ENCODE measurements at regions not wholly inside any gene's neighbourhood (a gene's known extent, or its start where the extent isn't known, plus 50 kb on each side); places are given as distances from the start of the nearest gene placed in this dataset.

GRCh38 chr11:29645373-29645772 is 371.5 kb downstream of the KCNA4 start:
- TF ChIP-seq, protein P1, sequence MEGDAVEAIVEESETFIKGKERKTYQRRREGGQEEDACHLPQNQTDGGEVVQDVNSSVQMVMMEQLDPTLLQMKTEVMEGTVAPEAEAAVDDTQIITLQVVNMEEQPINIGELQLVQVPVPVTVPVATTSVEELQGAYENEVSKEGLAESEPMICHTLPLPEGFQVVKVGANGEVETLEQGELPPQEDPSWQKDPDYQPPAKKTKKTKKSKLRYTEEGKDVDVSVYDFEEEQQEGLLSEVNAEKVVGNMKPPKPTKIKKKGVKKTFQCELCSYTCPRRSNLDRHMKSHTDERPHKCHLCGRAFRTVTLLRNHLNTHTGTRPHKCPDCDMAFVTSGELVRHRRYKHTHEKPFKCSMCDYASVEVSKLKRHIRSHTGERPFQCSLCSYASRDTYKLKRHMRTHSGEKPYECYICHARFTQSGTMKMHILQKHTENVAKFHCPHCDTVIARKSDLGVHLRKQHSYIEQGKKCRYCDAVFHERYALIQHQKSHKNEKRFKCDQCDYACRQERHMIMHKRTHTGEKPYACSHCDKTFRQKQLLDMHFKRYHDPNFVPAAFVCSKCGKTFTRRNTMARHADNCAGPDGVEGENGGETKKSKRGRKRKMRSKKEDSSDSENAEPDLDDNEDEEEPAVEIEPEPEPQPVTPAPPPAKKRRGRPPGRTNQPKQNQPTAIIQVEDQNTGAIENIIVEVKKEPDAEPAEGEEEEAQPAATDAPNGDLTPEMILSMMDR (IDR thresholded peaks at IDR 0.05) = no peak
- no peak for DNase-seq
- Mint-ChIP-seq H3K4me1 (no peaks in the 10 kb centered on the region), H3K27me3 (ENCODE audit: low read depth, poor library complexity) (no peaks in the 10 kb centered on the region), H3K4me3 (no peak overlapping the region), H3K9me3 (peaks cover 9% of the 10 kb centered on the region), H3K27ac (no peak overlapping the region), H3K36me3 (ENCODE audit: low read depth) (no peaks in the 10 kb centered on the region)

DNA sequence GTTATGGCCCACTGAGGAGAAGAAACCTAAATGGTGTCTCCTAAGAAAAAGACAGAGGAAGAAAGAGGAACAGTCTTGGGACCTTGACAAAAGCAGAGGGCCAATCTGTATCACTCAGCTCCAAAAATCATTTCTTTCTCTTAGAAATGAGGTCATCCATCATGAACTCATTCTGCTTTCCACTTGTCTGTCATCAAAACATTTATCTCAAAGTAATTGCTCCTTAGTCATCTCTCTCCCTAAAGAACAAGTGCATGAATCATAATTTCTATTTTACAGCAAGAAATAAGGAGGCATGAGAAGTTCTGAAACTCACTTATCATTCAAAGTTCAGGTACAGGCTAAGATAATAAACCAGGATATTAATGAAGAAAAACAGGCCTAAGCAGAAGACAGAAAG is 375.6 kb downstream of the KCNA4 start:
- H3K9me3 Mint-ChIP-seq = no peaks in the 10 kb centered on the region
- no peak for DNase-seq

GRCh38 chr11:29634744-29635143 is 382.1 kb downstream of the KCNA4 start:
- no peaks in the 10 kb centered on the region for H3K36me3 Mint-ChIP-seq (ENCODE audit: low read depth)
- no peak overlapping the region for H3K27ac Mint-ChIP-seq
- TF ChIP-seq, protein P1 (IDR thresholded peaks at IDR 0.05) = no peak

More for the DNA sequence above, 375.6 kb downstream of the KCNA4 start:
- no peak overlapping the region for H3K4me3 Mint-ChIP-seq
- TF ChIP-seq, protein P1 (IDR thresholded peaks at IDR 0.05) = no peak
- peaks cover 5% of the 10 kb centered on the region for H3K27me3 Mint-ChIP-seq (ENCODE audit: low read depth, poor library complexity)
- no peak overlapping the region for H3K27ac Mint-ChIP-seq
- no peaks in the 10 kb centered on the region for H3K36me3 Mint-ChIP-seq (ENCODE audit: low read depth)
- H3K4me1 Mint-ChIP-seq = no peaks in the 10 kb centered on the region

GRCh38 chr11:29634244-29634643 is 382.6 kb downstream of the KCNA4 start:
- no peak overlapping the region for H3K27ac Mint-ChIP-seq
- H3K4me3 Mint-ChIP-seq = no peak overlapping the region
- no peak for DNase-seq
- H3K36me3 Mint-ChIP-seq (ENCODE audit: low read depth) = no peaks in the 10 kb centered on the region
- H3K27me3 Mint-ChIP-seq (ENCODE audit: low read depth, poor library complexity) = peaks cover 10% of the 10 kb centered on the region
- peaks cover 10% of the 10 kb centered on the region for H3K4me1 Mint-ChIP-seq
- H3K9me3 Mint-ChIP-seq = no peaks in the 10 kb centered on the region
- TF ChIP-seq, protein P1 (IDR thresholded peaks at IDR 0.05) = no peak

More at GRCh38 chr11:29634744-29635143, 382.1 kb downstream of the KCNA4 start:
- Mint-ChIP-seq H3K4me3 (no peak overlapping the region), H3K4me1 (peaks cover 5% of the 10 kb centered on the region), H3K27me3 (ENCODE audit: low read depth, poor library complexity) (peaks cover 10% of the 10 kb centered on the region), H3K9me3 (no peaks in the 10 kb centered on the region)
- DNase-seq = no peak

GRCh38 chr11:29629286-29629685 is 387.5 kb downstream of the KCNA4 start:
- TF ChIP-seq, protein P1 (IDR thresholded peaks at IDR 0.05) = no peak
- H3K9me3 Mint-ChIP-seq = no peaks in the 10 kb centered on the region
- DNase-seq = no peak
- H3K27me3 Mint-ChIP-seq (ENCODE audit: low read depth, poor library complexity) = no peaks in the 10 kb centered on the region
- H3K4me1 Mint-ChIP-seq = peaks cover 45% of the 10 kb centered on the region
- H3K36me3 Mint-ChIP-seq (ENCODE audit: low read depth) = no peaks in the 10 kb centered on the region
- H3K4me3 Mint-ChIP-seq = no peak overlapping the region
- peak overlapping the region; percentile 89 for H3K27ac Mint-ChIP-seq

- peaks cover 3% of the 10 kb centered on the region for H3K27me3 Mint-ChIP-seq (ENCODE audit: low read depth, poor library complexity)
- DNase-seq = peak; percentile 6
- TF ChIP-seq, protein P1 (IDR thresholded peaks at IDR 0.05) = no peak
- peak overlapping the region; percentile 25 for H3K4me3 Mint-ChIP-seq
- H3K27ac Mint-ChIP-seq = peak overlapping the region; percentile 89
- H3K36me3 Mint-ChIP-seq (ENCODE audit: low read depth) = no peaks in the 10 kb centered on the region
- H3K9me3 Mint-ChIP-seq = no peaks in the 10 kb centered on the region
- peaks cover 49% of the 10 kb centered on the region for H3K4me1 Mint-ChIP-seq
Observed at GRCh38 chr11:29628609-29629008, 388.2 kb downstream of the KCNA4 start.

All from nephron progenitor cell (in vitro differentiated cells).